ENCODE measurements at regions not wholly inside any gene's neighbourhood (a gene's known extent, or its start where the extent isn't known, plus 50 kb on each side); places are given as distances from the start of the nearest gene placed in this dataset.
"Not testable (repeated sequence)": the region's sequence is repeated elsewhere in the genome, so short reads cannot be mapped to it uniquely, and the experiment has no call there.

GRCh38 chr1:101550581-101550980 is 313.8 kb downstream of the S1PR1 start:
- no peak for DNase-seq

GRCh38 chr1:101566883-101567538 is 330.2 kb downstream of the S1PR1 start:
- no peak for DNase-seq

GRCh38 chr1:101567582-101568189 is 330.9 kb downstream of the S1PR1 start:
- DNase-seq = no peak

GRCh38 chr1:101587741-101588140 is 350.9 kb downstream of the S1PR1 start:
- DNase-seq = peak; percentile 62

GRCh38 chr1:101588677-101589076 is 351.9 kb downstream of the S1PR1 start:
- no peak for DNase-seq

- DNase-seq = no peak
Measured at GRCh38 chr1:101592845-101593244, 356.0 kb downstream of the S1PR1 start.

GRCh38 chr1:101595881-101596374 is 359.1 kb downstream of the S1PR1 start:
- DNase-seq = no peak

GRCh38 chr1:101600615-101601014 is 363.8 kb downstream of the S1PR1 start:
- not testable (repeated sequence) for DNase-seq

GRCh38 chr1:101603726-101604125 is 366.9 kb downstream of the S1PR1 start:
- DNase-seq = no peak

- no peak for DNase-seq
Measured at GRCh38 chr1:101605878-101606277, 369.1 kb downstream of the S1PR1 start.

GRCh38 chr1:101613546-101613945 is 376.7 kb downstream of the S1PR1 start:
- DNase-seq = no peak

- no peak for DNase-seq
Measured at GRCh38 chr1:101618900-101619299, 377.8 kb downstream of the OLFM3 start.

- DNase-seq = no peak
Measured at GRCh38 chr1:101632548-101633272, 364.0 kb downstream of the OLFM3 start.

- no peak for DNase-seq
Measured at GRCh38 chr1:101645810-101646209, 350.9 kb downstream of the OLFM3 start.

- no peak for DNase-seq
Measured at GRCh38 chr1:101652484-101652883, 344.2 kb downstream of the OLFM3 start.

GRCh38 chr1:101653482-101653946 is 343.2 kb downstream of the OLFM3 start:
- DNase-seq = no peak

- no peak for DNase-seq
Measured at GRCh38 chr1:101664726-101665125, 332.0 kb downstream of the OLFM3 start.

GRCh38 chr1:101667761-101668160 is 329.0 kb downstream of the OLFM3 start:
- no peak for DNase-seq

GRCh38 chr1:101683136-101683535 is 313.6 kb downstream of the OLFM3 start:
- DNase-seq = no peak

- DNase-seq = no peak
Measured at GRCh38 chr1:101683561-101683960, 313.2 kb downstream of the OLFM3 start.

- no peak for DNase-seq
Measured at GRCh38 chr1:101697072-101697471, 299.7 kb downstream of the OLFM3 start.

- DNase-seq = no peak
Measured at GRCh38 chr1:101698681-101699080, 298.0 kb downstream of the OLFM3 start.

GRCh38 chr1:101704895-101705294 is 291.8 kb downstream of the OLFM3 start:
- DNase-seq = no peak
